ENCODE measurements at regions not wholly inside any gene's neighbourhood (a gene's known extent, or its start where the extent isn't known, plus 50 kb on each side); places are given as distances from the start of the nearest gene placed in this dataset.

- Mint-ChIP-seq H3K9me3 (peaks cover 6% of the 10 kb centered on the region), H3K27me3 (ENCODE audit: low read depth) (no peaks in the 10 kb centered on the region), H3K4me1 (no peaks in the 10 kb centered on the region), H3K36me3 (ENCODE audit: low read depth) (peaks cover 2% of the 10 kb centered on the region), H3K27ac (ENCODE audit: unreplicated experiment) (no peak overlapping the region), H3K4me3 (no peak overlapping the region)
- TF ChIP-seq, protein P1, sequence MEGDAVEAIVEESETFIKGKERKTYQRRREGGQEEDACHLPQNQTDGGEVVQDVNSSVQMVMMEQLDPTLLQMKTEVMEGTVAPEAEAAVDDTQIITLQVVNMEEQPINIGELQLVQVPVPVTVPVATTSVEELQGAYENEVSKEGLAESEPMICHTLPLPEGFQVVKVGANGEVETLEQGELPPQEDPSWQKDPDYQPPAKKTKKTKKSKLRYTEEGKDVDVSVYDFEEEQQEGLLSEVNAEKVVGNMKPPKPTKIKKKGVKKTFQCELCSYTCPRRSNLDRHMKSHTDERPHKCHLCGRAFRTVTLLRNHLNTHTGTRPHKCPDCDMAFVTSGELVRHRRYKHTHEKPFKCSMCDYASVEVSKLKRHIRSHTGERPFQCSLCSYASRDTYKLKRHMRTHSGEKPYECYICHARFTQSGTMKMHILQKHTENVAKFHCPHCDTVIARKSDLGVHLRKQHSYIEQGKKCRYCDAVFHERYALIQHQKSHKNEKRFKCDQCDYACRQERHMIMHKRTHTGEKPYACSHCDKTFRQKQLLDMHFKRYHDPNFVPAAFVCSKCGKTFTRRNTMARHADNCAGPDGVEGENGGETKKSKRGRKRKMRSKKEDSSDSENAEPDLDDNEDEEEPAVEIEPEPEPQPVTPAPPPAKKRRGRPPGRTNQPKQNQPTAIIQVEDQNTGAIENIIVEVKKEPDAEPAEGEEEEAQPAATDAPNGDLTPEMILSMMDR (conservative IDR thresholded peaks at IDR 0.05), result no peak
- DNase-seq (ENCODE audit: low read depth, low spot score), result no peak
Observed at GRCh38 chr4:27368781-27369180, 508.1 kb downstream of the STIM2 start.

- Mint-ChIP-seq H3K4me3 (no peak overlapping the region), H3K4me1 (no peaks in the 10 kb centered on the region), H3K36me3 (ENCODE audit: low read depth) (peaks cover 7% of the 10 kb centered on the region), H3K27me3 (ENCODE audit: low read depth) (no peaks in the 10 kb centered on the region), H3K9me3 (peaks cover 9% of the 10 kb centered on the region), H3K27ac (ENCODE audit: unreplicated experiment) (no peak overlapping the region)
- TF ChIP-seq, protein P1 (conservative IDR thresholded peaks at IDR 0.05), result no peak
- no peak for DNase-seq (ENCODE audit: low read depth, low spot score)
Observed at GRCh38 chr4:27381815-27382214, 521.2 kb downstream of the STIM2 start.

GRCh38 chr4:27387711-27388110 is 527.1 kb downstream of the STIM2 start:
- Mint-ChIP-seq H3K4me1 (no peaks in the 10 kb centered on the region), H3K36me3 (ENCODE audit: low read depth) (peaks cover 7% of the 10 kb centered on the region), H3K4me3 (no peak overlapping the region), H3K9me3 (peaks cover 10% of the 10 kb centered on the region), H3K27me3 (ENCODE audit: low read depth) (no peaks in the 10 kb centered on the region), H3K27ac (ENCODE audit: unreplicated experiment) (no peak overlapping the region)
- DNase-seq (ENCODE audit: low read depth, low spot score), result no peak
- TF ChIP-seq, protein P1 (conservative IDR thresholded peaks at IDR 0.05), result no peak

- TF ChIP-seq, protein P1 (conservative IDR thresholded peaks at IDR 0.05), result no peak
- Mint-ChIP-seq H3K4me3 (no peak overlapping the region), H3K27me3 (ENCODE audit: low read depth) (no peaks in the 10 kb centered on the region), H3K36me3 (ENCODE audit: low read depth) (peaks cover 9% of the 10 kb centered on the region), H3K4me1 (no peaks in the 10 kb centered on the region), H3K9me3 (peaks cover 18% of the 10 kb centered on the region), H3K27ac (ENCODE audit: unreplicated experiment) (no peak overlapping the region)
- DNase-seq (ENCODE audit: low read depth, low spot score), result no peak
Observed at GRCh38 chr4:27397886-27398285, 537.2 kb downstream of the STIM2 start.

DNA sequence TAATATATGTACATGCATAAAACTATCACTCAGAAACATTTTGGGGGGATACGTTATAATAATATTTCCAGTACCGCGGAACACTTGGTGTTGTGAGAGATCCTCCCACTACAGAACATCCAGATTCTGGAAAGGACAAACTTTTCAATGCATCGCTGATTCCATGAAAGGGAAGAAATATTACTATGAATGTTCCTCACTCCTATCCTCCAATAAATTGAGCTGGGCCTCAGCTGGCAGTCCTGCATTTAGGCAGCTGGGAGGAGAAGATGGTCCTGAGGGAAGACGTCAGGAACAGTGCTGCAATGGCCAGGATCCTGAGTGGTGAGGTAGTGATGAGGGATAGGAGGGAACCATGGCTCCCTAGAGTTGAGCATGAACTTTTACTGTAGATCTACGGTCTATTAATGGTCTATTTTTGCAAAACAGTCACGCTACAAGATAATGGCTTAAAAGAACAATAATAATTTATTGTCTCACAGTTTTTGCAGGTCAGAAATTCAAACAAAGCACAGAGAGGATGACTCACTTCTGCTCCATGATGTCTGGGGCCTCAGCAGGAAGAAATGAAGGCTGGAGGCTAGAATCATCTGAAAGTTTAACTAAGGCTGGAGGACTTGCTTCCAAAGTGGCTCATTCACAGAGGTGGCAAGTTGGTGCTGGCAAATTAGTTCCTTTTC is 538.1 kb downstream of the STIM2 start:
- Mint-ChIP-seq H3K4me3 (no peak overlapping the region), H3K27ac (ENCODE audit: unreplicated experiment) (no peak overlapping the region), H3K27me3 (ENCODE audit: low read depth) (no peaks in the 10 kb centered on the region)

More for the DNA sequence above, 538.1 kb downstream of the STIM2 start:
- TF ChIP-seq, protein P1 (conservative IDR thresholded peaks at IDR 0.05), result no peak
- DNase-seq (ENCODE audit: low read depth, low spot score), result no peak
- Mint-ChIP-seq H3K9me3 (peaks cover 18% of the 10 kb centered on the region), H3K4me1 (no peaks in the 10 kb centered on the region), H3K36me3 (ENCODE audit: low read depth) (peaks cover 9% of the 10 kb centered on the region)

Data from neural crest cell (in vitro differentiated cells).